ENCODE measurements at regions not wholly inside any gene's neighbourhood (a gene's known extent, or its start where the extent isn't known, plus 50 kb on each side); places are given as distances from the start of the nearest gene placed in this dataset.

DNA sequence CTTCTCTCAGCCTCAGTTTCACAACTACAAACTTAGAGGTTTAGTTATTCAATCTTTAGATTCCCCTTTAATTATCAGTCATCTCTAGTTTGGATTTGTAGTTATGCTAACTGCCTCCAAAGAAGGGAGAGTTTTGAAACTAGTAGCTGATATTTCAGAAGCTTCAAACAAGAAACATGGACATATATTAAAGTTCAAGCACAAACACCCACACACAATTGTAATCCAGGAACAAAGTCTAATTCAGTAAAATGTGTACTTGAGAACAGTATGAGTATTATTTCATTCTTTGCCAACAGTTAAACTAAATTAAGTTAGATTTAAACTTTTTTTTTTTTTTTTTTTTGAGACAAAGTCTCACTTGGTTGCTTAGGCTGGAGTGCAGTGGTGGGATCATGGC, 71.2 kb upstream of the ABCA1 start:
- TF ChIP-seq GATA2 (IDR thresholded peaks at IDR 0.05; ENCODE audit: low read depth, low read length) (no peak), GATA3 (IDR thresholded peaks at IDR 0.05; ENCODE audit: low read depth, low read length) (no peak)

DNA sequence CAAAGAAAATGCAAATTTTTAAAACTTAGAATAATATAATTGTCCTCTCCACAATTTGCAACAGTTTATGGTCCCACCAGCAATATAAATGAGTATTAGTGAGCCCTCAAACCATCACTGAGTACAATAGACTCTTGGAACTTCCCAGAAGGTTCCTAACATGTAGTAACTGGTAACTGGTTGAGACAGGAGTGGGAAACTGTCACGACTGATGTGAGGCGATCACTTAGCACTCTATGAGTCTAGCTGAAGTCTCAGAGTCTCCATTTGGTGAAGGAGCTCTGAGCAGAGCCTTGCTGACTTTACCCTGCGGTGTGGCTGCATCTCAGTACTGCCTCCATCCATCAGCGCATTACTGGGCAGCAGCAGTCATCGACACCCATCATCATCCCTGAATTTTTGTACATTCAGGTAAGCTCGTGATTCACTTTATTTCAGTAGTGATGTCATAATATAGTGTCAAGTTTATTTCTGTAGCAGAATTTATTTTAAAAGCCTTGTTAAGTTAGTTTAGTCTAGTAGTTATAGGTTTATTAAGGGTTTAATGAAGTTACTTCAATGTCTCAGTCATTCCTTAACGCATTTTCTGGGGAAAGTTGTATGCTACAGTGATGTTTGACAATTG, 76.6 kb upstream of the ABCA1 start:
- no peak for TF ChIP-seq GATA3 (IDR thresholded peaks at IDR 0.05; ENCODE audit: low read depth, low read length)
- TF ChIP-seq GATA2 (IDR thresholded peaks at IDR 0.05; ENCODE audit: low read depth, low read length), result no peak

DNA sequence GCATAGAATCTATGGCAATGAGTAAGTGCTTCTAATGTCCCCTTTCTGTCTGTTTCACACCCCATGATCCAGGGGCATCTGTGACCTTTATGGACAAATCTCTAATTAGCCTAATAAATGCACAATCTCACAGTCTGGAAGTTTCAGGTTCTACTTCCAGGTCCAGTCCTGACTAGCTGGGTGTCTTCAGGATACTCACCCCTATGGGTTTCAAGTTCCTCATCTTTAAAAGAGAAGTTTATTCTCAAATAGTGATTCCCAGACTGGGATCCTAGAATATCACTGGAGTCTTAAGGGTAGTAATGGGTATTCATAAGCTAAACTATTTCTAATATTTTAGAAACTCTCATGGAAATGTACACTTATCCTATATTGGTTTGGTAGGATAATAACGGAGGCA, 77.2 kb upstream of the ABCA1 start:
- no peak for TF ChIP-seq GATA2 (IDR thresholded peaks at IDR 0.05; ENCODE audit: low read depth, low read length)
- no peak for TF ChIP-seq GATA3 (IDR thresholded peaks at IDR 0.05; ENCODE audit: low read depth, low read length)

DNA sequence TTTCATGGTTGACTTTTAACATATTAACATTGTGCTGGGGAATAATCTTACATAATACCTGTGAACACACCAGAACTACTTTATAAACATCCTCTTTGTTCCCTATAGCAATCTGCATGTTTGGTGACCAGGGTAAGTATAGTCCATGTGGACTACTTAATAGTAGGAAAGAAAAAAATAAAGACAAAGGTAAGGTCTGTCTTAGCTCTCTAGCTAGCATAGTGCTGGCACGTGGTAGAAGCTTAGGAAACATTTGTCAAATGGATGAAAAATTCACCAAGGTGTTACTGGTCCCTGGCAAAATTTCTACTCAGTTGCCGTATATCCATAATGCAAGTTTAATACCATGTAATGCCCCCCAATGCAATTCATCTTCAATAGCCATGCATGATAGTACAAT, 78.6 kb upstream of the ABCA1 start:
- TF ChIP-seq GATA3 (IDR thresholded peaks at IDR 0.05; ENCODE audit: low read depth, low read length) (no peak), GATA2 (IDR thresholded peaks at IDR 0.05; ENCODE audit: low read depth, low read length) (no peak)

DNA sequence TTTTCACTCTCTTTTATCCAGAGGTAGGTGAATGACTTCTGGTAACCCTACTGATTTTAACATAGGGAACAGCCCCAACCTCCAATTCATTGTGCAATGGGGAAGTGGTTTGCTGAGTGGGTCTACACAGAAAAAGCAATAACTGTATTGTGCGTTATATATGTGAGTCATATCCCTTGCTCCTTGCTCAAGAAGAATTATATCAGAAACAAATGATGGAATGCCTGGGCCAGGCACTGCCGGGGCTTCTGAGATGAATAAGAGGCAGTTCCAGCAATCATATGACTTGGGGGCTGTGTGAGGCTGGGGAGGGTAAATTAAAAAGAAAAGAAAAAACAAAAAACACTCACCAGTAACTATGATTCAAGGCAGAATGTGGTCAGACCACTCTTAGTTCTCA, 79.2 kb upstream of the ABCA1 start:
- no peak for TF ChIP-seq GATA3 (IDR thresholded peaks at IDR 0.05; ENCODE audit: low read depth, low read length)
- no peak for TF ChIP-seq GATA2 (IDR thresholded peaks at IDR 0.05; ENCODE audit: low read depth, low read length)

DNA sequence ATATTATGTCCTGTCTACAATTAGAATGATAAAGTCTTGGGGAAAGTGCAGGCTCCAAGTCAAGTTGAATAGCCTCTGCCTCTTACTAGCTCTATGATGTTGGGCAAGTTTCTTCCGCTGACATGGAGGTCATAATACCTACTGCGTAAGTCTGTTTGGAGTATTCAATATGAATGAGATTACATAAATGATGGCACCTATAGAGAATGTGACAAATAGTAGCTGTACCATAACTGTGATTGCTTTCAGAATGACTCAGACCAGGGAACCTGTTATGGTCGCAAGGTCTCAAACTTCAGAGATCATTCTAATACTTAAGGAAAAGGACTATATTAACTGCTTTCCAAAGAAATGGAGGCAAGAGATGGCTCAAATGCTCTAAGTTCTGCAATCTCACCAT, 94.0 kb upstream of the ABCA1 start:
- TF ChIP-seq GATA2 (IDR thresholded peaks at IDR 0.05; ENCODE audit: low read depth, low read length) (no peak), GATA3 (IDR thresholded peaks at IDR 0.05; ENCODE audit: low read depth, low read length) (no peak)

DNA sequence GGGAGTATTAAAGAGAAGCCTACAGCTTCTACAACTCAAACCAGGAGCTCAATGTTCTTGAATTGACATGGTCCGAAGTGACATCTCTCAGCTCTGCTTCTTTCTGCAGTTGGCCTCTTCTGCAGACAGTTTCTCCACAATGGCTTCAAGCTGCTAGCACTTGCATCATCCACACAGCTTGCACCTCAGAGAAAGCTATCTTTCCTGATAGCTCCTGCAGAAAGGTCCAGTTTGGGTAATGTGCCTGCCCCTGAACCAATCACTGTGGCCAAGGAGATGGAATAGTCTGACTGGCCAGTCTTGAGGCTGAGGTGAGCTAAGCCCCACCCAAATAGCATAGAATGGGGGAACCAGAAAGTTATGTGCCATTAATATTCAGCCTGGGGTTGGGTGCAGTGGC, 95.8 kb upstream of the ABCA1 start:
- no peak for TF ChIP-seq GATA2 (IDR thresholded peaks at IDR 0.05; ENCODE audit: low read depth, low read length)
- TF ChIP-seq GATA3 (IDR thresholded peaks at IDR 0.05; ENCODE audit: low read depth, low read length), result no peak

DNA sequence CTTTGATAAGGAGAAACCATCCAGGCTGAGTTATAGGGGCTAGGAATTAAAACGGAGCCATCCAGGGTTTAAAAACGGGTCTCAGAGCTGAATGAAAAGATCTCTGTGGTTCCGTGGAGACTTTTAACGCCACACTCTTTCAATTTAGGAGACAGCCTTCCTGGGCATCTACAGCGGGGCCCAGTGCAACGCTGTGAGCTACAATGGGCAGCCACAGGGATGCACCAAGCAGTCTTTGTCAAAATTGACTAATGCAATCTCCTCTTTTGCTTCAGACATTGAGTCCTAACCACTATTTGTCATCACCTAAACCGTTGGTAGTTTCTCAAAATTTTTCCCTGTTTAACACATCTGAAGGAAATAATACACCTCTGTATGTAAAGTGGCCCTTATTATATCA, 96.6 kb upstream of the ABCA1 start:
- no peak for TF ChIP-seq GATA3 (IDR thresholded peaks at IDR 0.05; ENCODE audit: low read depth, low read length)

DNA sequence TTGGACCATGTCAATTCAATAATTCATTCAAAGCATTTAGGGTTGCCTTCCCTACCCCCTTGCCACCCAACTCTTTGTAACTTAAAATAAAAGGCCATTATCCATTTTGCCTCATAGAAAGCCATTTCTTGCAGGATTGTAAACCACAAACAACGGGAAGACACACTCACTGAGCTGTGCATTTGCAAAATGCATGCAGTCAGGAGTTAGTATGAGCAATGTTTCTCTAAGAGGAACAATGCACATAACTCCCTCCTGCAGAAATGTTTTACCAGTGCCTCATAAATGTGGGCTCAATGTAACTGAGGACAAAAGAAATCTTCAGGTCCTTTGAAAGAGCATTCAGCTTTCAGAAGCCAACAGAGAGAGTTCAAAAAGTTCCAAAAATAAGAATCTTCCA, 98.5 kb upstream of the ABCA1 start:
- TF ChIP-seq GATA2 (IDR thresholded peaks at IDR 0.05; ENCODE audit: low read depth, low read length), result no peak
- no peak for TF ChIP-seq GATA3 (IDR thresholded peaks at IDR 0.05; ENCODE audit: low read depth, low read length)

DNA sequence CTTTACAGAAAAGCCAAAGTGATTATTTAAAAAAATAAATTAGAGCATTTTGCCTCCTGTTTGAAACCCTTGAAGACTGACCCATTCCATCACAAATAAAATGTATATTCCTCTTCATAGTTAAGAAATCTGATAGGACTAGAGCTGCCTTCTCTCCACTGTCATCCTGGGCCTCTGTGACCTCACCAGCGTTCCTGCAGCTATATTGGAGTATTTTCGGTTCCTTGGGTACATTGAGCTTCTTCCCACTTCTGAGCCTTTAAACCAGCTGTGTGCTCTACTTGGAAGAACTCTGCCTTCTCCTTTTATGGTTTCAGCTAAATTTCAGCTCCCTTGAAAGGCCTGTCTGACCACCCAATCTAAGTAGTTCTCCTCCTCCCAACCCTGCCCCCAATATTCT, 99.1 kb upstream of the ABCA1 start:
- no peak for TF ChIP-seq GATA3 (IDR thresholded peaks at IDR 0.05; ENCODE audit: low read depth, low read length)
- TF ChIP-seq GATA2 (IDR thresholded peaks at IDR 0.05; ENCODE audit: low read depth, low read length), result no peak

DNA sequence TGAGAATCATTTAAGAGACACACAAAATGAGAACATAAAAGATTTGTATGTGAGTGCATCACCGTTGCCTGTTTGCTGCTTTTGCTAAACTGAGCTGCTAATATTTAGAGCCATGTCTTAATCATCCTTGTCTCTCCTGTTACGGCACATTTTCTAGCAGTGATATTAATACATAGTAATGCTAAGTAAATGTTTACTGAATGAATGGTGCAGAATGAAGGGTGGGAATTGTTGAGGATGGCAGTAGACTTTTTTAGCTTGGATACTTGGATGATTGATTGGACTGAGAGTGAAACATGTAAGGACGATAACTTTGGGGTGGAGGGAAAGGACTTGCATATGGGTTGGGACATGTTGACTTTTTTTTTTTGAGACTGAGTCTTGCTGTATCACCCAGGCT, 102.3 kb upstream of the ABCA1 start:
- no peak for TF ChIP-seq GATA3 (IDR thresholded peaks at IDR 0.05; ENCODE audit: low read depth, low read length)
- TF ChIP-seq GATA2 (IDR thresholded peaks at IDR 0.05; ENCODE audit: low read depth, low read length), result no peak

DNA sequence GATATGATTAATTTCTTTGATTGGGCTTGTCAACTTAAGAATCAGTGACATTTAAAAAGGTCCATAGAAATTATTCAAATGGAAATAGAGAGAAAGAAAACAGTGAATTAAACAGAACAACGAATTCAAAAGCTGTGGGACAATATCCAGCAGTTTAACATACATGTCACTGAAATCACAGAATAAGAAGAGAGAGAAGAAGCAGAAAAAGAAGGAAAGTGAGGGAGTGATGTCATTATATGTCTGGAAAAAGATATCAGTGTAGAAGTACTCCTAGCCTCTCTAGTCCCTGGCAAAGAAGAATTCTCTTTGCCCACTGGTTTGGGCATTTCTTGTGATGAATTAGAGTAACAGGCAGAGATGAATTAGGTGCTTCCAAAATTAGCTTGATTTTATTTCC, 109.2 kb upstream of the ABCA1 start:
- no peak for TF ChIP-seq GATA2 (IDR thresholded peaks at IDR 0.05; ENCODE audit: low read depth, low read length)
- no peak for TF ChIP-seq GATA3 (IDR thresholded peaks at IDR 0.05; ENCODE audit: low read depth, low read length)

DNA sequence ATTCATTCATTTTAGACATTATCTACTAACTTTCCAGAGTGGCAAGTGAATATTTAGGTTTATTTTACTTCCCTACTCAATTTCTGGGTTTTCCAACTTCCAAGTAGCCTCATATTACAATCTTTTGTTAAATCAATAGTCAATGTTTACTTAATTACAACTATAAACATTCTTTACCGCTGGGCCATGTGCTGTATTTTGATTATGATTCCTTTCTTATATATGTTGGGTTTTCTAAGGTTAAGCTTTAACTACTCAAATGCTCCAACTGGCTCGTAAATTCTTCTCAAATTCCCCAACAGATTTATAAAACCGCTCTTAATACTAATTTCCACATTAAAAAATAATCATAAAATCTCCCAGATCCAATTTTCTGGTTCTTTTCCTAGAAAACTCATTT, 110.1 kb upstream of the ABCA1 start:
- TF ChIP-seq GATA3 (IDR thresholded peaks at IDR 0.05; ENCODE audit: low read depth, low read length) (no peak), GATA2 (IDR thresholded peaks at IDR 0.05; ENCODE audit: low read depth, low read length) (no peak)

DNA sequence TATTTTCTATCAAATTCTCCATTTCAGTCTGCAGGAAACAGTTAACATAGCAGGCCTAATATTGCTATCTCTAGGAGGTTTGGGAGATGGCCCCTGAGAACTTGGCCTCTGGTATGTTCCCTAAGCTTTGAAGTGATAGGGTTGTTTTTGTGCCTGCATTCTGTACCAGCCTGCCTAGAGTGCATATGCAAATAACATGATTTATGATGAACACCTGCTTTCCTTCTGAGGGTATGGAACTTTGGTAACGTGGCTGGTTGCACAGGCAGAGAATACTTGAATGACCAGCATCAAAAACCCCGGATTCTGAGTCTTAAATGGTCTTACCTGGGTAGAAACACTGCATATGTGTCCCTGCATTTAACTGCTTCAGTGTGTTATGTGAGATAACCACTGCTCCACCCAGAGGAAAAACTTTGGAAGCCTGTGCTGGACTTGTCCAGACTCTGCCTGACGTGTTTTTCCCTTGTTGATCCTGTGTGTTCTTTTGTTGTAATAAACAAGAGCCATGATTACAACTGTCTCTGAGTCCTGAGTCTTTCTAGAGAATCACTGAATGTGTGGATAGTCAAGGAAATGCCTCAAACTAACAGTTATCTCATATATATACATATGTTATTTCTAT, 111.3 kb upstream of the ABCA1 start:
- no peak for TF ChIP-seq GATA2 (IDR thresholded peaks at IDR 0.05; ENCODE audit: low read depth, low read length)
- TF ChIP-seq GATA3 (IDR thresholded peaks at IDR 0.05; ENCODE audit: low read depth, low read length), result no peak

DNA sequence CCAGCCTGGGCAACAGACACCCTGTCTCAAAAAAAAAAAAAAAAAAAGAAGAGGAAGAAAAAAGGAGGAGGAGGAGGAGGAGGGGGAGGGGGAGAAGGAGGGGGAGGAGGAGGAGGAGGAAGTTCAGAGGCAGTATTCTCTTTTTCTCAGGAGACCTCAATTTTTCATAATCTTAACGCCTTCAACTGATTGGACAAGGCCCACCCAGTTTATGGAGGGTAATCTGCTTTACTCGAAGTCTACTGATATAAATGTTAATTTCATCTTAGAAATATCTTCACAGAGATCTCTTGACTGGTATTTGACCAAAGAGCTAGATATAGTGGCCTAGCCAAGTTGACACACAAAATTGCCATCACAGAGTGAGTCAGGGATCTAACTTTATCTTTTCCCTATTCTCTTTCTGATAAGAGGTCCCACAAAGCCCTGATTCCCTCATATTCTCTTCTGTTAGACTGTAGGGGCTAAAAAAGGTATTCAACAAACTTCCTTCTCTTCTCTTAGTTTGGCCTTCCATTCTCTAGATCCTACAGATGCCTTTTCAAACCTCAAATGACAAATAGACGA, 115.5 kb upstream of the ABCA1 start:
- no peak for TF ChIP-seq GATA3 (IDR thresholded peaks at IDR 0.05; ENCODE audit: low read depth, low read length)
- TF ChIP-seq GATA2 (IDR thresholded peaks at IDR 0.05; ENCODE audit: low read depth, low read length), result no peak
